ENCODE measurements at regions not wholly inside any gene's neighbourhood (a gene's known extent, or its start where the extent isn't known, plus 50 kb on each side); places are given as distances from the start of the nearest gene placed in this dataset.

DNA sequence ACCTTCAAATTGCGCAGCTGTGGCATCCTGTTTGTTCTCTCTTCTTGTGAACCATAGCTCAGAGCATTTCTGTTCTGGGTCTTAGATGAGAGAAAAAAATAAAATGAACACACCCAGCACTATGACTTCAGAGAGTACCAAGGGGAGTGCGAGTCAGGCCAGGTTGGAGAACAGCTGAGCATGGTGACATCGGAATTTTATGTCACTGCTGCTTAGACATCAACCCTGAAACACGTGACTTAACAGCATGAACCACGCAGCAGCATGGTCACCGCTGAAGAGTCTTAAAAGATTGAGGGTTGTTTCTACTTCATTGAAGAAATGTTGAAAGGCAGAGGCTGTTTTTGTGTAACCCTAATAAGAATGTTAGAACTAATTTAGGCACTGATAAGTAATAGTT lies 288.8 kb upstream of the SOX11 start:
- DNase-seq (ENCODE audit: low read depth): no peak

GRCh38 chr2:5409898-5410381 lies 282.2 kb upstream of the SOX11 start:
- DNase-seq (ENCODE audit: low read depth): no peak

DNA sequence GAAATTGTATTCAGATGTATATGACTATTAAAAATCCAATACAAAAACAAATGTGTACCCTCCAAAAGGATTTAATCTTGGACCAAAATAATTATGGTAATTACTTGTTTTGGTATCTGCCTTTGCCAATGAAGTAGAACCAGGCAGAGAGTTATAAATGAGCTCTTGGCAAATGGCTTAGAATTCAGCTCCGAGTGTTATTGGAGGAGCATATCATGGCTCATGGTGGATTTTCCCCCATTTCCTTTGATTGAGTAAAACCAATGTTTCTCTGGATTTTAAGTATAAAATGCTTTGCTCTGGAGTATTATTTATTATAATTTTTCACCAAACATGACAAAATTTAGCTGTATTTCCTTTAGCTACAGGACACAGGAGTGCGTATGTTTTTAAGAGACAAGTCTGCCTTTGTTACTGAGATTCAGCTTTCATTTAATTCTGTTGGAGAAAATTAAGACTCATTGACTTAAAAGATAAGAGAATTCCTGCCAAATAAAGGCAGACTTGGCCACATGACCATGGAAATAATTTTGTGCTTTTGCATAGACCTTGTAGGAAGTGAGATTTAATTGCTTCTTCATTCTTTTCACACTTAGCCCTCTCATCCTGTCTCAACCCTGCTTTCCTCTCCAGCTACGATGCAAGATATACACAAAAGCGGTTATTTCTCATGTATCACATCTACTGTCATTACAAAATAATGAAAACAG lies 281.0 kb upstream of the SOX11 start:
- no peak for DNase-seq (ENCODE audit: low read depth)

DNA sequence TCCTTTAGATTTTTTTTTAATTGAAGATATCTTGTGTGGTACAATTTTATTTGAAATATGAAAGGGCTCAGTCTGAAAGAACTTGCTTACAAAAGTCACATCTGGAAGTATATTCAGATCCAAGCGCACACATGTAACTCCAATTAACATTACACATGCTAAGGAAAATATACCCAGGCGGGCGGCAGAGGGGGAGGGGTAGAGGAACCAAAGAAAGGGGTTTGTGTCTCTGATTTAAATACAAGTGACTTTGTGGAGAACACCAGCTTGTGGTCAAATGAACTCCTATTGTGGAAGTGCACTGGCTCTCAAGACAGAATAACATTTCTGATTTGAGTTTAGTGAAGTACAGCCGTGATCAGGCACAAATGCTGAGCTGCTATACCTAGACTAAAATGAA lies 280.2 kb upstream of the SOX11 start:
- DNase-seq (ENCODE audit: low read depth): no peak

DNA sequence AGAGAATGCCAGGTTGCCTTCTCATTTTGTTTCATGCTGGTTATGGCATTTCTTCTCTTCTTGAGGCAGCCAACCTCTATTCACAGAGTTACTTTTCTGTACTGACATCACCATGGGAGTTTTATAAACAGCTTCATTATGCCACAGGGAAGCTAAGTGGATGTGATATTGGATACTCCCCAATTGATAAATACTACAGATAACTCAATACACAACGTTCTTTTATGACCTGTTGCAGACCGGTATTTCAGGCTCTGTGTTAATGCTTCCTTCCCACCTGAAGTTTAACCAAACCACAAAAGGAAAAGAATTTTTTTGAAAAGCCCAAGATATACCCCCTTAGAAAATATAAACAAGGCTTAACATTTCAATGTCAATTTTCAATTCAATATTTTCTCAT lies 258.3 kb upstream of the SOX11 start:
- no peak for DNase-seq (ENCODE audit: low read depth)

GRCh38 chr2:5437375-5437774 lies 254.8 kb upstream of the SOX11 start:
- DNase-seq (ENCODE audit: low read depth): no peak

- DNase-seq (ENCODE audit: low read depth): no peak
Measured at GRCh38 chr2:5440174-5440573, 252.0 kb upstream of the SOX11 start.

GRCh38 chr2:5442736-5443135 lies 249.4 kb upstream of the SOX11 start:
- no peak for DNase-seq (ENCODE audit: low read depth)

- no peak for DNase-seq (ENCODE audit: low read depth)
Measured at GRCh38 chr2:5444168-5444567, 248.0 kb upstream of the SOX11 start.

- DNase-seq (ENCODE audit: low read depth): no peak
Measured at GRCh38 chr2:5444854-5445253, 247.3 kb upstream of the SOX11 start.

GRCh38 chr2:5449867-5450266 lies 242.3 kb upstream of the SOX11 start:
- DNase-seq (ENCODE audit: low read depth): no peak

- no peak for DNase-seq (ENCODE audit: low read depth)
Measured at GRCh38 chr2:5453220-5454050, 238.7 kb upstream of the SOX11 start.

- no peak for DNase-seq (ENCODE audit: low read depth)
Measured at GRCh38 chr2:5454051-5454390, 238.2 kb upstream of the SOX11 start.

GRCh38 chr2:5459041-5459440 lies 233.1 kb upstream of the SOX11 start:
- no peak for DNase-seq (ENCODE audit: low read depth)

DNA sequence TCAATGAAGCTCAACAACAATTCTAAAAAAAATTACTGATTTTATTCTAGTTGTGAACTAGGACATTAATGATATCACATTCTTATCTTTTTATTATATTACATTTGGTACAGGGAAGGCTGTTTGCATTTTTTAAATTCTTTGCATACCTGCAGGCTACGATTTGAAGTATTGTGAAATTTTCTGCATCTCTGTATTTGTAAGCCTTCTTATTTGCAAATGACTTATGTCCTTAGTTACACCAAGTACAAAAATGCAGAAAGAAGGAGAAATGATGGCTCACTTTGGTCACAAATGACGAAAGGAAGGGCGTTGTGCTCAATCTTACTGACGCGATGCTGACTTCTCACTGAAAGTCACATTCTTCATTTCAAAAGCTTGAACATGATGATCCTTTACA lies 227.5 kb upstream of the SOX11 start:
- DNase-seq (ENCODE audit: low read depth): no peak

DNA sequence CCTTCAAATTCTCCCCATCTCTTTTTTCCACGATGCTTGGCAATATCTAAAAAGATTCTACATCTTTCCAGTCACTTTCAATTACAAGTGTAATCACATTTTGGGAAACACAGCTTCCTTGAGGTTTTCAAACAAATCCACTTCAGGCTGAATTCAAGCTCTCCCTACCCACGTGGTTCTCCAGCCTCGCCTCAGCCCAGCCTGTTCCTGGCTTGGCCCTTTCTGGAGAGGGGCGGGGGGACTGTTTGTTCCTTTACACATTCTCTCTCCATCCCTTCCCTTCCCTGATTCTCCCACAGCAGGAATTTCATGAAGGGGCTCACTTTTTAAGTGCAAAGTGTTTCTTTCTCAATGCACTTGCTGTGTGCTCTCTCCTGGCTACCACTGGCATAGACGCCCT lies 226.3 kb upstream of the SOX11 start:
- no peak for DNase-seq (ENCODE audit: low read depth)

GRCh38 chr2:5467178-5467905 lies 224.8 kb upstream of the SOX11 start:
- no peak for DNase-seq (ENCODE audit: low read depth)

DNA sequence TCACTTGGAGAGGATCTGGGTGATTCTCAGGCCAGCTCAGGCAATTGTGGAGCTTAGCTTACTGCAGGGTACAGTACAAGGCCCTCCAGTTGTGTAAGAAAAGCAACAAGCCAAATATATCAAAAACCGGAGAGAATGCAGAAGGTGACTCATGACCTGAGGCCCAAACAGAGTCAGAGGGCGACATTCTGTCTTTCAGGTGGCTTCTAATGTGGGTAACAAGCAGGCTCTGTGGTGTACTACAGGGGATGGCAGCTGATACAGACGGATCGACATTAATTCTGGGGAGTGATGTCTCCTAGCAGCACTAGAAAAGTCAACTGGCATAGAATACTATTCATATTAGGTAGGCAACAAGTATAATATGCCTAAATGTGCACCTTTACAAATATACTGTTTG lies 219.5 kb upstream of the SOX11 start:
- no peak for DNase-seq (ENCODE audit: low read depth)

DNA sequence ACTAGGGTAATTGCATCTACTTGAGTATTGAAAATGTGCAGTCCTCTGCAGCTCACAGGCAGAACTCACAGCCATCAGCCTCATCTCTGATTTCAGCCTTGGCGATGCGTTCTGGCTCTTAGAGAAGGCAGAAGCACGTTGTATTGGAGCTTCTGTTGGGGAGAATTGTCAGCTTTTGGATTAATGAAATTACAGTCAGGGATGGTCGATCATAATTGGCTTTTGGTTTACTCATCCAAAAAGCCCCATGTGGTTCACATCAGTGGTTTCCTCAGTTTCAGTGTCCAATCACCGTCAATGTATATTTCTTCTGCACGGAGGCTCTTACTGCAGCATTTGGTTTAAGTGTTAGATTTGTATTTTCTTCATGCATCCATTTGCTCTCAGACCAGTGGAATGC lies 218.5 kb upstream of the SOX11 start:
- no peak for DNase-seq (ENCODE audit: low read depth)

DNA sequence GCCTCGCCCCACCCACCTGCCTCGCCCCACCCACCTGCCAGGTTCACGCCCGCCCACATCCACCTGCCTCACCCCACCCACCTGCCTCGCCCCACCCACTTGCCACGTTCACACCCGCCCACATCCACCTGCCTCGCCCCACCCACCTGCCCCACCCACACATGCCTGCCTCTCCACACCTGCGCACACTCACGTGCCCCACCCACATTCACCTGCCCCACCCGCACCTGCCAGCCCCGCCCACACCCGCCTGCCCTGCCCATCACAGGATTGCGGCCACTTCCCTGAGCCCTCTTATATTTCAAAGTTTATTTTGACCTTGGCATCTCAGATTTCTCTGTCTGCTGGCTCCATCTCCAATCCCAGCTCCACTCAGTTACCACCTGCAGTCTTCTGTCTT lies 217.5 kb upstream of the SOX11 start:
- DNase-seq (ENCODE audit: low read depth): no peak

DNA sequence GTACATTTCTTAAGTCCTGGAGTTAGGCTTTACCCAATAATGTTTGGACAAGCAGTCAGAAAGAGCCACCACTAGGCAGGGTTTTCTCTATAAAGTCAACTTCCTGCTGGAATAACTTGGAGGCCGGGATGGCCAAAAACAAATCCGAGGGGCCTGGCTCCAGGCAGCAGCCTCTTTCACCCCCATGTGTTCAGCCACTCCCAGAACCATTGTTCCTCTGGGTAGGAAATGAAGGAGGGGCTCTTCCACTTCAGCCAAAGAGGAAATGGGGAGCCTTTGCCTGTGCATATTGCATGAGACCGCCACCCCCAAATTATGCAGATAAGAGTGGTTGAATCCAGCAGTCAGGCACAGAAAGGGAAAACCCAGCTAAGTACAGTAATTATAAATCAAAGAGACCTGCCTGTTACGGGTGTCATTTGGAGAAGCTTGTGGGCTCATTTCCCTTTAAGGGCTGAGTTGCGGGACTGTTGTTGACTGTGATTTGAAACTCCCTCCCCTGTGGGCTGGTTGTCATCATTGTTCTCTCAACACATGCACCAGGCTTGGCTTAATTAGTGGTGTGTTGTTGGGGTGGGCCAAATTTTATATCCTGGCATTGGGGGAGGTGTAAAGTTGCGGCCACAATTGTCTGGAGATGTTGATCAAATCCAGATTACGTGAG lies 212.8 kb upstream of the SOX11 start:
- DNase-seq (ENCODE audit: low read depth): no peak

GRCh38 chr2:5482929-5483331 lies 209.3 kb upstream of the SOX11 start:
- DNase-seq (ENCODE audit: low read depth): no peak
